ENCODE measurements at regions not wholly inside any gene's neighbourhood (a gene's known extent, or its start where the extent isn't known, plus 50 kb on each side); places are given as distances from the start of the nearest gene placed in this dataset.
"Not testable (repeated sequence)": the region's sequence is repeated elsewhere in the genome, so short reads cannot be mapped to it uniquely, and the experiment has no call there.

DNA sequence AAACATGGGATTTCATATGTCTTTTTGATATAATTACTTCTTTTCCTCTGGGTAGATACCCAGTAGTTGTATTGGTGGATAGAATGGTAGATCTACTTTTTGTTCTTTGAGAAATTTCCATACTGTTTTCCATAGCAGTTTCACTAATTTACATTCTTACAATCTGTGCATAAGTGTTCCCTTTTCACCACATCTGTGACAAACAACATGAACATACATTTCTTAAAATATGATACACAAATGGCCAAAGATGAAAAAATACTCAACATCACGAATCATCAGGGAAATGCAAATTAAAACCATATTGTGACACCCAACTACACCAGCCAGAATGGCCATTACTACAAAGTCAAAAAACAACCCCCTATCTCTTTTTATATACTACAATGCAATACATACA is 1778.5 kb upstream of the ACO1 start:
- no peak for DNase-seq (ENCODE audit: low read depth, low spot score)

DNA sequence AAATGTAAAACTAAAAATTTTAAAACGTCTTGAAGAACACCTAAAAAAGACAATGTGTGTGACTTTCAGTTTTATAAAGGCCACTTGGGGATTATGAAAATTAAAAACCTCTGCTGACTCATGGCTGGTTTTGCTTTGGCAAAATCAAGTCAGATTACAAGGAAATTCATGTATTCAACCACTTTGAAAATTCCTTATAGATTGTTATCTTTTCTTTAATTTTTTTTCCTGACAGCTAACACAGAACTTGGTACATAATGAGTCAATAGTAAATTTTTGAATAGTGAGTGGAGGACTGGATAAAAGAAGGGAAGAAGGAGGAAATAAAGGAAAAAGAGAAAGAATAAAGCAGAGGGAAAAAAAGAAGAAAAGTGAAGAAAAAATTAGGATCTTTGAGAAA is 1774.7 kb upstream of the ACO1 start:
- DNase-seq (ENCODE audit: low read depth, low spot score) = no peak

DNA sequence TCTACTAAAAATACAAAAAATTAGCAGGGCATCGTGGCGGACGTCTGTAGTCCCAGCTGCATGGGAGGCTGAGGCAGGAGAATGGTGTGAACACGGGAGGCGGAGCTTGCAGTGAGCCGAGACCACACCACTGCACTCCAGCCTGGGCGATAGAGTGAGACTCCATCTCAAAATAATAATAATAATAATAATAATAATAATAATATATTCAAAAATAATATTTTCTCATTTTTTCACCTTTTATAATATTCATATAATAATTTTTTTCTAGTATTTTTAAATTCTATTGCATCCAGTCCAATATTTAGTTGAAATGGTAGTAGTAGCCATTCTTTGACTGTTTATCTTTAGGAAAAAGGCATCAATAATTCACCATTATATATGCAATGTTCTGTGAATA is 1767.7 kb upstream of the ACO1 start:
- DNase-seq (ENCODE audit: low read depth, low spot score) = not testable (repeated sequence)

GRCh38 chr9:30622561-30622960 is 1761.9 kb upstream of the ACO1 start:
- DNase-seq (ENCODE audit: low read depth, low spot score) = no peak

GRCh38 chr9:30628915-30629567 is 1755.4 kb upstream of the ACO1 start:
- no peak for DNase-seq (ENCODE audit: low read depth, low spot score)

- DNase-seq (ENCODE audit: low read depth, low spot score) = no peak
Observed at GRCh38 chr9:30630459-30630858, 1754.0 kb upstream of the ACO1 start.

DNA sequence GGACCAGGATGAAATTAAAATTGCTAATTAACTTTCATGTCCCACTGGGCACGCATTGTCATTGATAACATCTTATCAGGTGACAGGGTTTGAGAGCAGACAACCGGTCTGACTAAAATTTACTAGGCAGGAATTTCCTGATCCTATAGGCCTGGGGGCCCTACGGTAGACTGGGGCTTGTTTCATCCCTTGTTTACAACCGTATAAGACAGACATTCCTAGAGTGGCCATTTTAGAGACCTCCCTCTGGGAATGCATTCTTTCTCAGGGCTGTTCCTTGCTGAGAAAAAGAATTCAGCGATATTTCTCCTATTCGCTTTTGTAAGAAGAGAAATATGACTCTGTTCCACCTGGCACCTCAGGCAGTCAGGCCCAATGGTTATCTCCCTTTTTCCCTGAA is 1737.8 kb upstream of the ACO1 start:
- DNase-seq (ENCODE audit: low read depth, low spot score) = not testable (repeated sequence)

GRCh38 chr9:30661925-30662324 is 1722.5 kb upstream of the ACO1 start:
- DNase-seq (ENCODE audit: low read depth, low spot score) = no peak

DNA sequence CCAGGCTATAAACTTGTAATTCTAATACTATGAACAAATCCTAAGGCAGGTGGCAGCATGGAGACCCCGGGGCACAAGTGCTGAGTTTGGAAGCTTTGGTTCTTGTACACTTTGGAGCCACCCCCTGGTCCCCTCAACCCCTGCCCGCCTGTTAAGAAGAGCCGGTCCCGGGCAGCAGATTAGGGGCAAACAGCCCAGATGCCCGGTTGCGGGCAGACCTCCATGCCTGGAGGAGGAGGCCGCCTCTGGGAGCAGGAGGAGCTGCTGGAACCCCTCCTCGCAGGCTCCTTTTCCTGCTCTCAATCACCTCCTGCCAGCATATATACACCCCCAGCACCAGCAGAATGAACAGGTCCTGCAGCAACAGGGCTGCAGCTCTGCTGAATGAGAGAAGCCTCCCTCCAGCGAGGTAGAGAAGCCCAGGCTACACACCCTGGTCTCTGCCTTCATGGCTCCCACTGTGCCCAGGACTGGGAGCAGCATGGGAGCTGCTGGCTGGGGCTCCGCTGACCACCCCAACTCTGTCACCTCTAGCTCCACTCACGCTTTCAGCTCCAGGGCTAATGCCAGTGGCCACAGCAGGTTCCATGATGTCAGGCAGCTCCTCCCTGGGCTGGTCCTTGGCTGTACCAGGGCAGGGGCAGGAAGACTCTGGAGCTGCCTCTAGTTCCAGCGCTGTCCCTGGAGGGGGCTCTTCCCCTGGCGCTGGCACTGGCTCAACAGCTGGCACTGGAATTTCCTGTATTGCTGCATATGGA is 1713.5 kb upstream of the ACO1 start:
- no peak for DNase-seq (ENCODE audit: low read depth, low spot score)

DNA sequence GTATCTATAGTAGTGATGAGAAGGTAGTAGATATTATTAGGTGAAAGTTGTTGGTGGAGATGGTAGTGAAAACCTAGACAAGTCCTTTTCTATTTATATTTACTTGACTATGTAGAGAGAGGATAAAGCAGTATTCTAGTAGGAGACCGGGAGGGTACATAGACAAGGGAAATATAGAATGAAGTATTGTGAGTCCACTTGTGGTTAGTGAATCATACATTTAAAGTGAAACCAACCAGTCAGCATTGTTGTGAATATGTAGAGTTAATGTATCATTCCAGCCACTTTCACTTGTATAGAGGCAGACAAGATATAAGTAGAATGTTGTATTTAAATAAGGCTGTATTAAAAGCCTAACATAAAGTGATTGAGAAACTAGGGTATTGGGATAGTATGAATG is 1711.3 kb upstream of the ACO1 start:
- DNase-seq (ENCODE audit: low read depth, low spot score) = no peak

DNA sequence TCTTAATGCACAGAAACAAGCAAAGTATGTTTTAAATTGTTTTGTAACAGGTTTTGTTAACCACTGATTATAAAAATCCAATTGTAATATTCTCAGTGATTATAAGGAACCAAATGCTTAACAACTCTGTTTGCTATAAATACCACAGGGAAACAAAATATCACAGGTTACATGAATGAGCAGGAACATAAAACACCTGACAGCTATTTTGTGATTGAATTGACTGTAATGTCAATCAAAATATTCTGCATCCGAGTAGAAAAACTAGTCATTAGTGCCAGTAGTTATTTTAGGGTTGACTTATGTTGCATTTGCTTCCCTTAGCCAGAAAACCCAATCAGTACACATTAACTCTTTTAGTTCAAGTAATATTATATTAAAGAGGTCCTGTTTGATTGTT is 1707.8 kb upstream of the ACO1 start:
- no peak for DNase-seq (ENCODE audit: low read depth, low spot score)

DNA sequence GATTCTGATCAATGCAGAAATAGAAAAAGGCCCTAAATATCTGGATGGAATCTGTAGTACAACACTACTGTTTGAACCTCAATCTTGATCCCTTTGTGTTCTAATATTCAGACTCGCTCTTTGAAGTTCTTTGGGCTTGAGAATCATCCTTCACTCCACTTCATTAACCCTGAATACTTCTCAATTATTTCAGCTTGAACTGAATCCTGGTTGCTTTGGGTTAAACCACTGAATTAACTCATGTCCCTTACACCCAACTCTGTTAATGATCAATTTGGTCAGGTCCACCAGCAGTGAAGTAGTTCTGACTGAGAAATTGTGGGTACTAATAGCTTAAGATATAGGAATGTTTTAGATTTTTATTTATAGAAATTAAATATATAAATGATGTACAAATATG is 1707.2 kb upstream of the ACO1 start:
- DNase-seq (ENCODE audit: low read depth, low spot score) = no peak

GRCh38 chr9:30688801-30689200 is 1695.6 kb upstream of the ACO1 start:
- no peak for DNase-seq (ENCODE audit: low read depth, low spot score)

GRCh38 chr9:30697958-30698357 is 1686.5 kb upstream of the ACO1 start:
- no peak for DNase-seq (ENCODE audit: low read depth, low spot score)

DNA sequence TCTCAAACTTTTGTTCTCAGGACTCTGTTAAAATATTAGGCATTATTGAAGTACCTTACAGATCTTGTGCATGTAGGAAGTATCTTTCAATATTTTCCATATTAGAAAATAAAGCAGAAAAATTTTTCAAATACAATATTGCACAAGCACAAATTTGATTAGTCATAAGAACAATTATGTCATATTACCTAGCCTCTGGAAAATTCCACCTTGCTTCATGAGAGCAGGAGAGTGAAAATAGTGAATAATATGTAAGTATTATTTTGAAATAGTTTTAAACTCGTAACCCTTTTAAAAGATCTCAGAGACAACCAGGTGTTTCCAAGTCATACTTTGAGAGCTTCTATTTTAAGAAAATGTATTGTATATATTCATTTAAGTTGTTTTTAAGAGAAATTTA is 1672.9 kb upstream of the ACO1 start:
- DNase-seq (ENCODE audit: low read depth, low spot score) = no peak

GRCh38 chr9:30713243-30713642 is 1671.2 kb upstream of the ACO1 start:
- no peak for DNase-seq (ENCODE audit: low read depth, low spot score)

- DNase-seq (ENCODE audit: low read depth, low spot score) = no peak
Observed at GRCh38 chr9:30714389-30714788, 1670.1 kb upstream of the ACO1 start.

DNA sequence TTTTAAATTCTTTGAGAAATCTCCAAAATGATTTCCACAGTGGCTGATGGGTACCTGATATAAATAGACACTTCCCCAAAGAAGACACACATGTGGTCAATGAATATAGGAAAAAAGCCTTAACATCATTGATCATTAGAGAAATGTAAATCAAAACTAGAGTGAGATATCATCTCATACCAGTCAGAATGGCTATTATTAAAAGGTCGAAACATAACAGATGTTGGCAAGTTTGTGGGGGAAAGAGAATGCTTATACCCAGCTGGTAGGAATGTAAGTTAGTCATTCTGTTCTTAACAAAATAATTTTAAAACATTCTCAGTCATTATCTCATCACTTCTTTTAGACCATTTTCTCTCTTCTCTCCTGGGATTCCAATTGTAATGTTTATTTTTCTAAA is 1666.0 kb upstream of the ACO1 start:
- DNase-seq (ENCODE audit: low read depth, low spot score) = no peak

DNA sequence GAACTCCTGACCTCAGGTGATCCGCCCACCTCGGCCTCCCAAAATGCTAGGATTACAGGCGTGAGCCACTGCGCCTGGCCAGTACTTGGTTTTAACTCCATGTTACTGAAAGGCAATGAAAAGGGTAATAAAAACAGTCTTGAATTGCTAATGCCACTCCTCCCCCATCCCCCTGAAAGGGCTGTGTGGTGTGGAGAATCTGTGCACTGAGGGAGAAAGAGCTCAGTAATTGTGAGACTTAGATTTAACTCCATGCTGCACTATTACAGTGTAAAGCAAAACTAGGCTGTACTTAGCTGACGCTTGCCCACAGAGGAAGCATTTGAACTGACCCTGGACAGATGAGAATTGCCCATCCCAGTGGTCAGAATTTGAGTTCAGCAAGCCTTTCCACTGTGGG is 1662.4 kb upstream of the ACO1 start:
- no peak for DNase-seq (ENCODE audit: low read depth, low spot score)

DNA sequence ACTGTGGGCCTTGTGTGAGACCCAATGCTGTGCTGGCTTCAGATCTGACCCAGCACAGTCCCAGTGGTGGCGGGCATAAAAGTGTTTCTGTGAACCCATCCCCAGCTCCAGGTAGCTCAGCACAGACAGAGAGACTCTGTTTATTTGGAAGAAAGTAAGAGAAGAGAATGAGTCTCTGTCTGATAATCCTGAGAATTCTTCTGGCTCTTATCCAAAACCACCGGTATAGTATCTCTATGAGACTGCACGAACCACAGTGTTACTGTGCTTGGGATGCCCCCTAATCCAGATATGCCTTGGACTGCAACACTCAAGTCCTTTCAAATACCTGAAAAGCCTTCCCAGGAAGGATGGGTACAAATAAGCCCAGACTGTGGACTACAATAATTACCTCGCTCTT is 1660.8 kb upstream of the ACO1 start:
- no peak for DNase-seq (ENCODE audit: low read depth, low spot score)

DNA sequence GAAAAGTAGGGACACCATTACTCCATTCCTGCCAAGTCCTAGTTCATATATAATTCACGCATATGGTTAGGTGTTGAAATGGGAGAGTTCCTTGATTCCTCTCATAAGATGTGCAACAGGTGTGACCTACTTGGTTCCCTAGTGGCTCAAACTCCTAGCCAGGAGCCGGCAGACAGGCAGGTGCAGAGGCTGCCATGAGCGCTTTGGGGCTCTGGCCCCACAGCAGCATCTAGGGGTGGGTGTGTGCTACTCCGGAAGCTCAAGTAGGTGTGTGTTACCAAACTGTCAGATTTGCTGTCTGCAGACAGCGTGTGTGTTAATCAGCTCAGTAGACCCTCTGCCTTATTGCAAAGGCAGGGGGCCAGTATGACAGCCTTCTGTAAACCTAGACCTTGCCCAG is 1652.4 kb upstream of the ACO1 start:
- no peak for DNase-seq (ENCODE audit: low read depth, low spot score)

- DNase-seq (ENCODE audit: low read depth, low spot score) = no peak
Observed at GRCh38 chr9:30744871-30745270, 1639.6 kb upstream of the ACO1 start.

GRCh38 chr9:30746589-30746988 is 1637.9 kb upstream of the ACO1 start:
- no peak for DNase-seq (ENCODE audit: low read depth, low spot score)

DNA sequence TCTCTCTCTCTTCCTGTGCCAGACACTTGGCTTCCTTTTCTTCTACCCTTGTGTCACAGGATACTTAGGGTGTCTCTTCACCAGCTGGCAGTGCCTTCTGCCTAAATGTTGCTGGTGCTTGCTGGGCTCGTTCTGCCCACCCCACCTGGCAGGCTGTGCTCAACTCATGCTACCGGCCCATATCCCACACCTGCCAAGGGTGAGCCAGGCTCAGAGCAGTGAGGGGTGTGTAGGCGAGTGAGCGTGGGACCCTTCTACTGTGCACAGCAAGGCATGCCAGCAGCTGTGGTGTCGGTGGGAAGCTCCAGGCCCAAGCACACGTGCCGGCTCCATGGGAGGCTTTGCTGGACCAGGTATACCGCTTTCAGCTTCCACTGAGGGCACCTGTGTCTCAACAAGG is 1626.7 kb upstream of the ACO1 start:
- DNase-seq (ENCODE audit: low read depth, low spot score) = no peak
